Activated CD4-positive, alpha-beta T cell treated with anti-CD3 and anti-CD28 coated beads, Interleukin-2, amount 50 U/mL, for 1 hour (primary cell): ENCODE measurements at regions not wholly inside any gene's neighbourhood (a gene's known extent, or its start where the extent isn't known, plus 50 kb on each side); places are given as distances from the start of the nearest gene placed in this dataset.

Experiments
- DNase-seq: peaks from one replicate; pipeline ENCODE4 v3.0.0-alpha.2; 2020

GRCh38 chr1:38327559-38327973 is 281.0 kb upstream of the POU3F1 start:
- DNase-seq, result no peak

GRCh38 chr1:38326856-38327255 is 280.3 kb upstream of the POU3F1 start:
- DNase-seq, result no peak

GRCh38 chr1:38326135-38326534 is 279.5 kb upstream of the POU3F1 start:
- DNase-seq, result no peak

- DNase-seq, result no peak
These were observed 266.2 kb upstream of the POU3F1 start for GRCh38 chr1:38312753-38313152.

- DNase-seq, result no peak
These were observed 263.5 kb upstream of the POU3F1 start for GRCh38 chr1:38310079-38310478.

GRCh38 chr1:38308780-38309179 is 262.2 kb upstream of the POU3F1 start:
- no peak for DNase-seq

GRCh38 chr1:38305666-38306065 is 259.1 kb upstream of the POU3F1 start:
- no peak for DNase-seq

GRCh38 chr1:38303843-38304242 is 257.2 kb upstream of the POU3F1 start:
- no peak for DNase-seq

- no peak for DNase-seq
These were observed 254.4 kb upstream of the POU3F1 start for GRCh38 chr1:38301040-38301439.

GRCh38 chr1:38300616-38301015 is 254.0 kb upstream of the POU3F1 start:
- DNase-seq, result no peak

- DNase-seq, result no peak
These were observed 251.2 kb upstream of the POU3F1 start for GRCh38 chr1:38297842-38298241.

- DNase-seq, result no peak
These were observed 250.7 kb upstream of the POU3F1 start for GRCh38 chr1:38297246-38297645.

- DNase-seq, result no peak
These were observed 249.5 kb upstream of the POU3F1 start for GRCh38 chr1:38296047-38296446.

- DNase-seq, result no peak
These were observed 247.0 kb upstream of the POU3F1 start for GRCh38 chr1:38293567-38293966.

- no peak for DNase-seq
These were observed 246.4 kb upstream of the POU3F1 start for GRCh38 chr1:38292969-38293368.

- DNase-seq, result no peak
These were observed 245.4 kb upstream of the POU3F1 start for GRCh38 chr1:38291906-38292521.

GRCh38 chr1:38291336-38291735 is 244.7 kb upstream of the POU3F1 start:
- DNase-seq, result no peak

GRCh38 chr1:38289034-38289433 is 242.4 kb upstream of the POU3F1 start:
- no peak for DNase-seq

GRCh38 chr1:38287547-38287946 is 241.0 kb upstream of the POU3F1 start:
- DNase-seq, result no peak

- DNase-seq, result no peak
These were observed 240.4 kb upstream of the POU3F1 start for GRCh38 chr1:38287036-38287435.

- DNase-seq, result no peak
These were observed 239.4 kb upstream of the POU3F1 start for GRCh38 chr1:38285807-38286530.

- no peak for DNase-seq
These were observed 238.4 kb upstream of the POU3F1 start for GRCh38 chr1:38284953-38285352.

GRCh38 chr1:38283696-38284470 is 237.3 kb upstream of the POU3F1 start:
- no peak for DNase-seq

GRCh38 chr1:38279148-38279547 is 232.6 kb upstream of the POU3F1 start:
- DNase-seq, result no peak
